C4-2B (cell line): ENCODE measurements at regions not wholly inside any gene's neighbourhood (a gene's known extent, or its start where the extent isn't known, plus 50 kb on each side); places are given as distances from the start of the nearest gene placed in this dataset.

Experiments
- CTCF ChIP-seq: fragments of 450-650 bp; conservative IDR thresholded peaks from 2 replicates; pipeline ENCODE4 v1.5.1; 2017; ENCODE audit warnings: mild to moderate bottlenecking
- ZFX ChIP-seq: fragments of 450-650 bp; IDR thresholded peaks from 2 replicates; pipeline ENCODE4 v1.6.1; 2017

- TF ChIP-seq CTCF (no peak), ZFX (no peak)
Observed at GRCh38 chr1:99580451-99580850, 65.5 kb upstream of the PALMD start.
